ENCODE measurements at regions not wholly inside any gene's neighbourhood (a gene's known extent, or its start where the extent isn't known, plus 50 kb on each side); places are given as distances from the start of the nearest gene placed in this dataset.
"Not testable (repeated sequence)": the region's sequence is repeated elsewhere in the genome, so short reads cannot be mapped to it uniquely, and the experiment has no call there.

- not testable (repeated sequence) for H2AFZ ChIP-seq (ENCODE audit: low read depth, low read length); H3K4me1 ChIP-seq (ENCODE audit: insufficient read depth, low read length); H3K36me3 ChIP-seq (ENCODE audit: insufficient read depth, low read length); H3K9me3 ChIP-seq (ENCODE audit: low read length); H3K4me3 ChIP-seq (ENCODE audit: low read length); H3K27me3 ChIP-seq (ENCODE audit: insufficient read depth, low read length)
These were observed 505.1 kb downstream of the LRRC70 start for GRCh38 chr5:63083689-63084088.

DNA sequence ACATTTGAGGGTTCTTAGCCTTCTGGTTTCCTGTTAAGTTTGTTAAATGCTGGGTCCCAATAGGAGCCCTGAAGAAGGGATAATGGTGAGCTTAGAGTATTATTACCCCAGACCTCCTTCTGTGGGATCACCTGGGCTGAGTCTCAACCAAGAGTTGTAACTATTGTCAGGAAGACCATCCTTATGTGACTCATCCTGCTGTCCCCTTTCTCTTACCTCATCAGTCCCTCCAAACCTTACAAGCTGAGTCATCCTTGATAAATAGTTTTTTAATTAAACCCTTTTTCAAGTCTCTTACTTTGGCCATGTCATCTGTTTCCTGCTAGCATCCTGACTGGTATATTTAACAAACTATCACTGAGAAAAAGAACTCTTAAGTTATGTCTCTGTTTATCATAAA, 502.8 kb downstream of the LRRC70 start:
- no peaks in the 10 kb centered on the region for H3K4me1 ChIP-seq (ENCODE audit: insufficient read depth, low read length)
- H3K4me3 ChIP-seq (ENCODE audit: low read length), result no peak overlapping the region
- no peaks in the 10 kb centered on the region for H3K27me3 ChIP-seq (ENCODE audit: insufficient read depth, low read length)
- H3K9me3 ChIP-seq (ENCODE audit: low read length), result no peaks in the 10 kb centered on the region
- no peaks in the 10 kb centered on the region for H3K36me3 ChIP-seq (ENCODE audit: insufficient read depth, low read length)
- H2AFZ ChIP-seq (ENCODE audit: low read depth, low read length), result no peak overlapping the region

GRCh38 chr5:63070001-63070400, 491.4 kb downstream of the LRRC70 start:
- Histone ChIP-seq H3K4me3 (ENCODE audit: low read length) (no peak overlapping the region), H2AFZ (ENCODE audit: low read depth, low read length) (no peak overlapping the region), H3K36me3 (ENCODE audit: insufficient read depth, low read length) (no peaks in the 10 kb centered on the region), H3K9me3 (ENCODE audit: low read length) (no peaks in the 10 kb centered on the region), H3K27me3 (ENCODE audit: insufficient read depth, low read length) (no peaks in the 10 kb centered on the region), H3K4me1 (ENCODE audit: insufficient read depth, low read length) (no peaks in the 10 kb centered on the region)

- Histone ChIP-seq H3K4me1 (ENCODE audit: insufficient read depth, low read length) (peaks cover 3% of the 10 kb centered on the region), H3K4me3 (ENCODE audit: low read length) (no peak overlapping the region), H3K27me3 (ENCODE audit: insufficient read depth, low read length) (no peaks in the 10 kb centered on the region), H3K36me3 (ENCODE audit: insufficient read depth, low read length) (no peaks in the 10 kb centered on the region), H2AFZ (ENCODE audit: low read depth, low read length) (no peak overlapping the region), H3K9me3 (ENCODE audit: low read length) (no peaks in the 10 kb centered on the region)
These were observed 476.8 kb downstream of the LRRC70 start for GRCh38 chr5:63055421-63055820.

DNA sequence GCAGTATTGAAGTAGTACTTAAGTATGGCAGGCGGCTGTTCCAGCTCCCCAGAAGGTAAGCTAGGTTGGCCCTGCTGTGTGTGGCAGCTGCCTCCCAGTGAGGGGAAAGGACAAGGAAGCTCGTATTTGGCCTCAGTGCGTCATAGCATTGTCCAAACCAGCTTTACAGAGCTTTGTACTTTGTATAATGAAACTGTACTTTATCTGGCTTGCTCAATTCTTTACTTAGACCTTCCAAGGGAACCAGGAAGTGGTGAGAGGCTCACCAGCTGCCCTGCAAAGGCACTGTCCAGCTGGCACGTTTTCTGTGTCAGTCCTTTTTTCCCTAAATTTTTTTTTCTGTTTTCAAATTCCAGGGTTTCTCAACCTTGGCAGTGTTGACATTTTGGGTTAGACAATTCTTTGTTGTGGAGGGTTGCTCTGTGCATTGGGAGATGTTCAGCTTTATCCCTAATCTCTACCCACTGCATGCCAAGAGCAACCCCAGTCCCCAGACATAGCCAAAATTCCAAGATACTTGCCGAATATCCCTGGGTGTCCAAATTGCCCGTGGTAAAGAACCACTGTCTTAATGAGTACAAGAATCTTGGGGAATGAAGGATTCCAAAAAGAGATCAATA, 474.5 kb downstream of the LRRC70 start:
- Histone ChIP-seq H3K27me3 (ENCODE audit: insufficient read depth, low read length) (no peaks in the 10 kb centered on the region), H2AFZ (ENCODE audit: low read depth, low read length) (no peak overlapping the region), H3K4me1 (ENCODE audit: insufficient read depth, low read length) (peaks cover 3% of the 10 kb centered on the region), H3K4me3 (ENCODE audit: low read length) (no peak overlapping the region), H3K9me3 (ENCODE audit: low read length) (no peaks in the 10 kb centered on the region), H3K36me3 (ENCODE audit: insufficient read depth, low read length) (no peaks in the 10 kb centered on the region)

GRCh38 chr5:63050916-63051315, 472.3 kb downstream of the LRRC70 start:
- H3K4me1 ChIP-seq (ENCODE audit: insufficient read depth, low read length), result peaks cover 3% of the 10 kb centered on the region
- H3K4me3 ChIP-seq (ENCODE audit: low read length), result no peak overlapping the region
- no peaks in the 10 kb centered on the region for H3K27me3 ChIP-seq (ENCODE audit: insufficient read depth, low read length)
- H3K36me3 ChIP-seq (ENCODE audit: insufficient read depth, low read length), result no peaks in the 10 kb centered on the region
- H3K9me3 ChIP-seq (ENCODE audit: low read length), result no peaks in the 10 kb centered on the region
- no peak overlapping the region for H2AFZ ChIP-seq (ENCODE audit: low read depth, low read length)

- Histone ChIP-seq H3K9me3 (ENCODE audit: low read length) (no peaks in the 10 kb centered on the region), H3K4me1 (ENCODE audit: insufficient read depth, low read length) (no peaks in the 10 kb centered on the region), H3K36me3 (ENCODE audit: insufficient read depth, low read length) (no peaks in the 10 kb centered on the region), H3K27me3 (ENCODE audit: insufficient read depth, low read length) (no peaks in the 10 kb centered on the region), H3K4me3 (ENCODE audit: low read length) (no peak overlapping the region), H2AFZ (ENCODE audit: low read depth, low read length) (no peak overlapping the region)
These were observed 471.3 kb downstream of the LRRC70 start for GRCh38 chr5:63049935-63050334.

- Histone ChIP-seq H3K27me3 (ENCODE audit: insufficient read depth, low read length) (no peaks in the 10 kb centered on the region), H3K36me3 (ENCODE audit: insufficient read depth, low read length) (no peaks in the 10 kb centered on the region), H3K4me3 (ENCODE audit: low read length) (no peak overlapping the region), H2AFZ (ENCODE audit: low read depth, low read length) (no peak overlapping the region), H3K4me1 (ENCODE audit: insufficient read depth, low read length) (no peaks in the 10 kb centered on the region), H3K9me3 (ENCODE audit: low read length) (no peaks in the 10 kb centered on the region)
These were observed 465.2 kb downstream of the LRRC70 start for GRCh38 chr5:63043792-63044191.

GRCh38 chr5:63032343-63032742, 453.7 kb downstream of the LRRC70 start:
- no peak overlapping the region for H3K4me3 ChIP-seq (ENCODE audit: low read length)
- peaks cover 2% of the 10 kb centered on the region for H3K9me3 ChIP-seq (ENCODE audit: low read length)
- H2AFZ ChIP-seq (ENCODE audit: low read depth, low read length), result no peak overlapping the region
- no peaks in the 10 kb centered on the region for H3K4me1 ChIP-seq (ENCODE audit: insufficient read depth, low read length)
- H3K36me3 ChIP-seq (ENCODE audit: insufficient read depth, low read length), result no peaks in the 10 kb centered on the region
- H3K27me3 ChIP-seq (ENCODE audit: insufficient read depth, low read length), result no peaks in the 10 kb centered on the region

DNA sequence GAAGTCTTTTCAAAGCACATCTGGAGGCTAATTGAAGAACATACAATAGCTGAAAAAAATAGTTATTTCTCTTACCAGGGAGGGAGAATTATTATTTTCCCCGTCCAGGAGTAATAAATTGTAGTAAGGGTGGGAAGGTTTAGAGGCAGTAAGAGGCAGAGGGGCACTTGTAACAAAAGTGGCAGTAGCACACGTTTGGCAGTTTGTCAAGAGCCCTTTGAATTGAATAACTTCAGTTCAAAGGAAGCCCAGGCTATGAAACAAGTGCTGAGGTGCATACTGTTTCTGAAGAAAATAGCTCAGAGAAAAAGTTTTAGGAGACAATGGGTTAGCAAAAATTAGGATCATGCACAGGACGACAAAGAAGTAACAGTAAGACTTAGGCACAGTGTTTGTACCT, 451.3 kb downstream of the LRRC70 start:
- no peak overlapping the region for H3K4me3 ChIP-seq (ENCODE audit: low read length)
- H2AFZ ChIP-seq (ENCODE audit: low read depth, low read length), result no peak overlapping the region
- H3K36me3 ChIP-seq (ENCODE audit: insufficient read depth, low read length), result no peaks in the 10 kb centered on the region
- H3K4me1 ChIP-seq (ENCODE audit: insufficient read depth, low read length), result no peaks in the 10 kb centered on the region
- H3K9me3 ChIP-seq (ENCODE audit: low read length), result peaks cover 2% of the 10 kb centered on the region
- no peaks in the 10 kb centered on the region for H3K27me3 ChIP-seq (ENCODE audit: insufficient read depth, low read length)

DNA sequence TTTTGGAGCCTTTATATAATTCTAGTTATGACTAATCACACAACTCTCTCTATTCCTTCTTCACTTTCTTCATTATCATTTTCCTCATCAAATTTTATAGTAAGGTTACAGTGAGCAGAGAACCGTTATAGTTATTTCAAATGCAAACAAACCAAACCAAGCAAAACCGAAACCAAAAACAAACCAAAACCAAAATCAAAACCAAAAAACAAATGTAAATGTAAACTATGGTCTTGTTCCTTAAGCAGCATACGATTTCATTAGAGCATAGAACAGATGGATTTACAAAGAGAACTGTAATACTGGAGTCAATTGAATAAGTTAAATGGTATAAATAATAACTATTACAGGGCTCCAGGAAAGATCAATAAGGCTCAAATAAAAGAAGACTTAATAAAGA, 447.1 kb downstream of the LRRC70 start:
- Histone ChIP-seq H3K4me1 (ENCODE audit: insufficient read depth, low read length) (no peaks in the 10 kb centered on the region), H3K9me3 (ENCODE audit: low read length) (no peaks in the 10 kb centered on the region), H2AFZ (ENCODE audit: low read depth, low read length) (no peak overlapping the region), H3K4me3 (ENCODE audit: low read length) (no peak overlapping the region), H3K36me3 (ENCODE audit: insufficient read depth, low read length) (no peaks in the 10 kb centered on the region), H3K27me3 (ENCODE audit: insufficient read depth, low read length) (no peaks in the 10 kb centered on the region)

DNA sequence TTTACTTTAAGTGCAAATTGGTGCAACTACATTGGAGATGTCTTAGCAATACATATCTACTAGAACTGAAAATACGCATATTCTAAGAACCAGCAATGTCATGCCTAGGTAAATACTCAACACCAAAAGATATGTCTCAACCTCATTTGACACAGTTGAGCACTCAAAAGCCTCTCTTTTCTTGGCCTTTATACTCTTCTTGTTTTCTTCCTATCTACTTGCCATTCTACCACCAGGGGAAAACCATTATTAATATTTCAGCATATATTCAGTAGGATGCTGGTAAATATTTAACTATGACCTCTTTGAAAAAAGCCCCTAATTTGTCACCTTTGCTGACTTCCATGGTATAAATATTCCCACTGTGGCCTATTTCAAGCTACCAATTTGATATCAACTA, 443.8 kb downstream of the LRRC70 start:
- H3K36me3 ChIP-seq (ENCODE audit: insufficient read depth, low read length), result no peaks in the 10 kb centered on the region
- H3K4me1 ChIP-seq (ENCODE audit: insufficient read depth, low read length), result no peaks in the 10 kb centered on the region
- no peaks in the 10 kb centered on the region for H3K9me3 ChIP-seq (ENCODE audit: low read length)

GRCh38 chr5:63011158-63011557, 432.5 kb downstream of the LRRC70 start:
- no peak overlapping the region for H2AFZ ChIP-seq (ENCODE audit: low read depth, low read length)
- H3K36me3 ChIP-seq (ENCODE audit: insufficient read depth, low read length), result no peaks in the 10 kb centered on the region
- H3K4me1 ChIP-seq (ENCODE audit: insufficient read depth, low read length), result no peaks in the 10 kb centered on the region
- no peaks in the 10 kb centered on the region for H3K9me3 ChIP-seq (ENCODE audit: low read length)
- H3K4me3 ChIP-seq (ENCODE audit: low read length), result no peak overlapping the region
- H3K27me3 ChIP-seq (ENCODE audit: insufficient read depth, low read length), result no peaks in the 10 kb centered on the region

More for the DNA sequence above, 443.8 kb downstream of the LRRC70 start:
- H3K27me3 ChIP-seq (ENCODE audit: insufficient read depth, low read length), result no peaks in the 10 kb centered on the region
- no peak overlapping the region for H3K4me3 ChIP-seq (ENCODE audit: low read length)
- no peak overlapping the region for H2AFZ ChIP-seq (ENCODE audit: low read depth, low read length)

DNA sequence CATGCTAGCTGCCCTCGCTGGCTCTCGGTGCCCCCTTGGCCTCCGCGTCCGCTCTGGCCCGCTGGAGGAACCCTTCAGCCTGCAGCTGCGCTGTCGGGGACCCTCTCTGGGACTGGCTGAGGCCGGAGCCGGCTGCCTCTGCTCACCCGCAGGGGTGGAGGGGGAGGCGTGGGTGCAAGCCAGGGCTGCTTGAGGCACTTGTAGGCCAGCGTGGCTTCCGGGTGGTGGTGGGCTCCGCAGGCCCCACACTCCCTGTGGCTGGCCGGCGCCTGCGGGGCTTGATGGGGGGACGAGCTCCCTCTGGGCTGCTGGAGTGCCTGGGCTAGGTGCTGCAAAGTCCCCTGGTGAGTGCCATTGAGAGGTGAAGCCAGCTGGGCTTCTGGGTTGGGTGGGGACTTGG, 429.6 kb downstream of the LRRC70 start:
- H2AFZ ChIP-seq (ENCODE audit: low read depth, low read length), result no peak overlapping the region
- no peaks in the 10 kb centered on the region for H3K4me1 ChIP-seq (ENCODE audit: insufficient read depth, low read length)
- H3K36me3 ChIP-seq (ENCODE audit: insufficient read depth, low read length), result no peaks in the 10 kb centered on the region
- H3K27me3 ChIP-seq (ENCODE audit: insufficient read depth, low read length), result no peaks in the 10 kb centered on the region
- no peak overlapping the region for H3K4me3 ChIP-seq (ENCODE audit: low read length)
- no peaks in the 10 kb centered on the region for H3K9me3 ChIP-seq (ENCODE audit: low read length)

All from neuron (in vitro differentiated cells).